NCI-H748 (cell line): ENCODE measurements at regions not wholly inside any gene's neighbourhood (a gene's known extent, or its start where the extent isn't known, plus 50 kb on each side); places are given as distances from the start of the nearest gene placed in this dataset.
"Not testable (repeated sequence)": the region's sequence is repeated elsewhere in the genome, so short reads cannot be mapped to it uniquely, and the experiment has no call there.

Experiments
- DNase-seq: peaks from one replicate; lab custom pipeline; 2025; ENCODE audit not compliant: unreplicated experiment; lab: John Stamatoyannopoulos, UW

DNA sequence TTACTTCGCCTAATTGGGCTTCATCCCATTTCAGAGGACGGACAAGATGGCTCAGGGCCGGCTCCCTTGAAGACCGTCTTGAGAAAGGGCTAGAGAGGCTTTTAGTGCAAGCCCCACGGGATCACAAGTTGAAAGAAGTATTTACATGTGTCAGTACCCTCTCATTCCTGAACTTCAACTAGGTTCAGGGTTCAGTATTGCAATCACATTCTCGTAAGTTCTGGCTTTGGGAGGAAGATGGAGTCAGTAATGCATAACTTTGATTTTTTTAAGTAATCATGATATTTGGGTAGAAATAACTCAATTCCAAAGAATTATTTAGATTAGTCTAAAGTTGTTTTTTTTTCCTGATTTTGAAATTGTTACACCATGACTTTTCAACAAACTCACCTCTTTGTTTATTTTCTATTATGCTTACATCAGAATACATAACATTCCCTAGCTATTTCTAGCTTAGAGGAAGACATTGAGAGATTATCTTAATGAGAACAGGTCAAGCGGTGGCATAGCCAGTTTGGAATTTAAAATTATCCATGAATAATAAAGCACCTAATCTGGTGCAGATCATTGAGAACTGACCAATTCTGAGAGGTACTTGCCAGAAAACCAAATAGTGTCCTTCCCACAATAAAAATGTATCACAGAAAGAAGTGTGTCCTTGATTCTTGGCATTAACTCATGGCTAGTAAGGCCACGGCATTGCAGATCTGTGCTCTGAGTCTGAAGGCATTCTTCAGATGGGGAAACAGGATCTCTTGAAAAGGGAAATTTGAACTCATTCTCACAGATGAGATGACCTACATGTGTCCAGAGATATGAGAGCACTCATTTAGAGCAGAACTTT lies 92.1 kb upstream of the BLID start:
- DNase-seq = no peak

DNA sequence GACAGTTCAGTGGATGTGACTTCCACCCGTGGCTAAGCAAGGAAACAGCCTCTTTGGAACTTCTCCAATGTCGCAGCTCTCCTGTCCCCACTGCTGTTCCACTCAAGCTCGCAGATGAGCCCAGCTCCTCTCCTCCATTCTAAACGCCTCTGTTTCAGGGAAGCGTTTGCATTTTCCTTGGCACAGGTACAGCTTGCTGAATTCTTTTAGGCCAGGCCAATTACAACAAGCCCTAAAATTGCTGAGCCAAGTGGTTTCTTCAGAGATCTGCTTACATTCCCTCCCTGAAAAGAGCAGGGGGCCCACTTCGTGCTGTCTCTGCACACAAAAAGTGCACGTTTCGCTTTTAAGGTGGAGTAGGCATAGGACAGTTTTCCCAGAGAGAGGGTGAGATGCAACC lies 91.5 kb upstream of the BLID start:
- no peak for DNase-seq

GRCh38 chr11:122205036-122205435 lies 89.0 kb upstream of the BLID start:
- DNase-seq = no peak

DNA sequence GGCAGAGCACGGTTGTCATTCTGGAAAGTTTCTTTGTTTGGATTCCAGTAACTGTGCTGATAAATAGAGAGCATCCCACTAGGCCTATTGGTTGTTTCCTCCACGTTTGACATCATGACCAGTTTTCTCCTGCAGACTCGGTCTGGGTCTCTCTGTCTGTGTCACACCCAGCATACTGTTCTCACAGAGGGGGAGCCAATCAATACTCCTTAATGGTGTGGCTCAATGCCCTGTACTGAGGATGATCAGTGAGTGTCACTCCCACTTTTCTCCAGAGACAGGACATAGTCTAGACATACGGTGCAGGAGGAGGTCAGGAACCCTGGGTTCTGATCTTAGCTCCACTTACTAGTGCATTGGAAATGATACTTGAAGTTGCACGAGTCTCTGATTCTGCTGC lies 88.2 kb upstream of the BLID start:
- DNase-seq = no peak

DNA sequence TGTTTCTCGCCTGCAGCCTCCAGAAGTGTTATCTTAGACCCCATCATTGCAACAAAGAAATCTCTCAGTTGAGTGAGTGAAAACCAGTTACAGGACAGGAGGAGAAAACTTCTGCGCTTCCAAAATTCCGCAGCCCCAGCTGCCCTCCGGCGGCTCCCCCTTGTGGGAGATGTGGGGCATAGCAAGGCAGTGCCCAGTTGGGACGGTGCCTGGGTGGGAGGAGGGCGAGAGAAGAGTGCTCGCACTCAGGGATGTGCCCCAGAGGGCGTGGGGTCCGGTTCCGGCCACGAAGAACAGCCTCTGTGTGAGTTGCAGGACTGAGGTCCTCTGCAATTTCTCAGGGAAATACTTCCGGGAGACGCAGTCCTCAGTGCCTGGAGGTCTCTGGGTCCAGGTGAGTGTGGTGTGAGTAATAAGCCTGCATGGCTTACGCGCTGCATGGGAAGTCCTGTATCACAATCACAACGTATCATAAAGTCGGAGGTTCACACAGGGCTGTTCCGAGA lies 87.0 kb upstream of the BLID start:
- DNase-seq = peak; percentile 13

- no peak for DNase-seq
Observed at GRCh38 chr11:122202161-122202950, 86.3 kb upstream of the BLID start.

- DNase-seq = no peak
Observed at GRCh38 chr11:122201106-122201505, 85.1 kb upstream of the BLID start.

DNA sequence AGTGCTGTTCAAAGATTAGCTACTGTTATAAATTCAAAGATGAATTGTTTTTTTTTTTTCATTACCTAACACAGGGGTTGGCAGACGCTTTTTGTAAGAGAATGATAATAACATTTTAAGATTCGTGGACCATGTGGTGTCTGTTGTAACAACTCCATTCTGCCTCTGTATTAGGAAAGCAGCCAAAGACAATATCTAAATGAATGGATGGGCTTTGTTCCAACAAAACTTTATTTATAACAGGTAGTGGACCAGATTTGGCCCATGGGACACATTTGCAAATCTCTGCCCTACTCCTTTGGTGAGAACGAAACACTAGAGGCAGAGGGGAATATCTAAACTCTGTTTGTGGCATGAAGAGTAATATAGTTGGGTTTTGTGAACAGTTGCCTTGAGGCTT lies 83.6 kb upstream of the BLID start:
- DNase-seq = no peak

GRCh38 chr11:122198291-122198983 lies 82.4 kb upstream of the BLID start:
- no peak for DNase-seq

DNA sequence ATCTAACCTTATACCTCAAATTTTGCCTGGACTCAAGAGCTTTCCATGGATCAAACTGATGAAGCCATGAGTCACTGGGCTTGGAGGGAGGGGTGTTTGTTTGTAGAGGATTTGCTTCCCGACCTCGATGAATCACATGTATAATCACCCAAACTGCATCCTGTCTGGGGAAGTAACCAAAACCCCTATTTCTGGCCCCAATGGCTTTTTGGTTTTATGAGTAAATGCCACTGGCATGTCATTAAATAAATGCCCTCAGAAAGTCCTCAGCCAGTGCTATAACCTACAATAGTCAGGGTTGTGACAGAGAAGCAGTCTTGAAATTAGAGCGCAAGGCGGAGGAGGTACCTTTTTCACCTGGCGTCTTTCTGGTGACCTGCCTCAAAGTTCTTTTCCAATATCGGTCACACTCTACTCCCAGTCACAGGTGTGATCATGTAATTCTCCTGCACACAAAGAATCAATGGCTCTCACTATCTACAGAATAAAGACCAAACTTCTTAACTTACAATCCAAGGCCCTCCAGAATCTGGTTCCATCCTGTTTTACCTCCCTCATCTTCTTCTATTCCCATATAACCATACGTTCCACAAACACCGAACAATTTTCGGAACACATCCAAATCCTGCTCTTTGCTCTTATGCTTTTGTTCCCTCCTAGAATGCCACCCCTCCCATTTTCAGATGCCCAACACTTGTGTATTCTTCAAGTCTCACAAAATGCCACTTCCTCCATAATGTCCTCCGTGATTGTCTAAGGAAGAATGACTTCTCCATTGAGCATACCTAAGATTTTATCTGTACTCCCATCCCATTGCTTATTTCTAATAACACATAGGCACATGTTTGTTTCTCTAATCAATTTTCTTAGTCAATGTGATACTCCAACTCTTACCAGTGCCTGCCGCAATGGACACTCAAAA lies 81.3 kb upstream of the BLID start:
- DNase-seq = no peak

GRCh38 chr11:122195790-122196189 lies 79.8 kb upstream of the BLID start:
- no peak for DNase-seq

DNA sequence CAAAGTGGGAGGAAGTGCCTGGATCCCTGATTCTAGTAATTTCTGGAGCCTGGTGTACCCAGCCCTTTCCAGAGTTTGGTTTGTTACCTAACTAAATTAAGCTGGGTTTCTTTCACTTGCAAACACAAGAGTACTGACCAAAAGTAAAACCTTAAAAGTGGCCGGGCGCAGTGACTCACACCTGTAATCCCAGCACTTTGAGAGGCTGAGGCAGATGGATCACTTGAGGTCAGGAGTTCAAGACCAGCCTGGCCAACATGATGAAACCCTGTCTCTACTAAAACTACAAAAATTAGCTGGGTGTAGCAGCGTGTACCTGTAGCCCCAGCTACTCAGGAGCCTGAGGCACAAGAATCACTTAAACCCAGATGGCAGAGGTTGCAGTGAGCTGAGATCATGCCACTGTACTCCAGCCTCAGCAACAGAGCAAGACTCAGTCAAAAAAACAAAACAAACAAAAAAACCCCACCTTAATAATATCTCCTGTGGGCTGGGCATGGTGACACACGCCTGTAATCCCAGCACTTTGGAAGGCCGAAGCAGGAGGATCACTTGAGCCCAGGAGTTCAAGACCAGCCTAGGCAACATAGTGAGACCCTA lies 78.0 kb upstream of the BLID start:
- not testable (repeated sequence) for DNase-seq

DNA sequence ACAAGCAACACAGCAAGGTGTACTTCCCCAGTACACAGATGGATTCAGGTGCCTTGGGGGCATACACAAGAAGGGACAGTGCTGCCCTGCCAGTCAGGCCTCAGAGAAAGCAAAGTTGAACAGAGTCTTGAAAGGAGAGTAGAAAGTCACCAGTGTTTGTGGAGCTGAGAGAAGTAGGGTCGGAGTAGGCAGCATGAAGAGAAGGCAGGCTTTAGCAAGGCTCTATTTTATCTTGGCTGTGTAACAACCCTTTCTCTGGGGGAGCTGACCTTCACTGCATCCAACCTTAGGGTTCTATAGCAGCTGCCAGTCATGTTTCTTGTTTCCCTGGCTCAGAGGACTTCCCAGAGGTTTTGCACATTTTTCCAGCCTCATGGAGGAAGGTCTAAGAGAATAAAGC lies 77.4 kb upstream of the BLID start:
- no peak for DNase-seq

GRCh38 chr11:122192634-122193255 lies 76.7 kb upstream of the BLID start:
- DNase-seq = no peak

DNA sequence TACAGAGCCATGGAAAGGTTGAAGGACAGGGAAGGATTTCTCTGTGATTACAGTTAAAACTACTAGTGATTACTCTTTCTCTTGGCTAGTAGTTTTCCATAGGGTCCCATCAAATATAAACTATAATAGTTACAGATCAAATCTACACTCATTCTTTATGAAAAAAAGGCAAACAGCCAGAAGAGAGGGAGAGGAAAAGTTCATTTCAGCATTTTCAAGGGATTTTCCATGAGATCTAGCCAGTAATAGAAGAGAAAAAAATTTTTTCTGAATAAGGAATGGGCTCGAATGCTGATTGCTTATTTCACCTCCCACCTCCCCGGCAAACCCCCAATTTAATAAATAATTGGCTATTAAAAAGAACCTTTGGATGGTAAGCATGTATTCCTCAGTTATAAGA lies 74.8 kb upstream of the BLID start:
- no peak for DNase-seq

GRCh38 chr11:122189229-122189628 lies 73.2 kb upstream of the BLID start:
- no peak for DNase-seq

DNA sequence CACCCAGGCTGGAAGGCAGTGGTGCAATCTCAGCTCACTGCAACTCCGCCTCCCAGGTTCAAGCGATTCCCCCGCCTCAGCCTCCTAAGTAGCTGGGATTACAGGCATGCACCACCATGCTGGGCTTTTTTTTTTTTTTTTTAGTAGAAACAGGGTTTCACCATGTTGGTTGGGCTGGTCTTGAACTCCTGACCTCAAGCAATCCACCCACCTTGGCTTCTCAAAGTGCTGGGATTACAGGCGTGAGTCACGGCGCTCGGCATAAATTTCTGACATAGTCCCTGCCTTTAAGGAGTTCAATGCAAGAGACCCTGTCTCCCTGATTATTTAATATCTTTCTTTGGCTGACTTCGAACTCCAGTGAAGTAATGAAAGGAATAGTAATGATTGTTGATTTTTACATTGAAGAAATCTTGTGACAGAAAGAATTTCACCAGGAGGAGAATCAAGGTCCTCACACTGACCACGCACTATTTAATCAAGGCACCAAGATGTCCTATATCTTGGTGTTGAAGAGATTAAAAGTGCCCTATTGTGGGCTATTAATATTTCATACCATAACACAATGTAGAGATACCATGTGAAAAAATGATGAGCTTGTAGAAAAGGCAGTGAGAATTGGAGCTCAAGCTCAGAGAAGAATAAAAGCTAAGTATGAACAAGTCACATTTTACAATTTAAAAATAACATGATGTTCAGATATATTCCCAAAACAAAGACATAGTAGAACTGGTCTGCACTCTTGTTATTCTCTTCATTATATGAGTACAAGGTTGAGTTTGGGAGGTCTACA lies 71.6 kb upstream of the BLID start:
- no peak for DNase-seq

DNA sequence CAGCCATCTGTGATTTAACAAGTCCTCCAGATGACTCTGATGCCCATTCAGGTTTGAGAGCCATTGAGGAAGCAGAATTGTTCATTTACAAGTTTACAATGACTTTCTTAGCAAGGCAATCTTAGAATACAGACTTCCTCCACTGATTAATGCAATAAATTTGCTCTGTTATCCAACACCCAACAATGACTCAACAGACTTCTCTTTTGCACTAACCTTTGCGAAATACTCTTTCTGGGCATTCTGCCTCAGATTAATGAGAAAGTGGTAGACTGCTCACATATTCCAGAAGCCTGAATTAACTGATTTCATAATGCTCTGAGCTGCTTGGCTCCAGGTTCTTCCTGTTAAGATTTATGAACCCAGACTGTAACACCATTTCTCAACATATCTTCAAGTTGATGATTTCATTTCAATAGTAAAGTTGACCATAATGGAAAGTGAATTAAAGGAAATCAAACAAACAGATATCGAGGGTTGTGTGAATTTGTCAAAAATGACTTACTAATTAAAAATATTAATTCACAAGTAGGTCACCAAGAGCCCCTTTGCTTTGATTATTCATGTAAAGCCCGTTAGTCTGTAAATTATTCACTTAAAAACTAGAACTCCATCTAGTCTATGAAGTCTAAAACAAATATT lies 70.5 kb upstream of the BLID start:
- DNase-seq = no peak
